ENCODE measurements at regions not wholly inside any gene's neighbourhood (a gene's known extent, or its start where the extent isn't known, plus 50 kb on each side); places are given as distances from the start of the nearest gene placed in this dataset.

GRCh38 chr7:106402898-106403297 lies 118.1 kb upstream of the NAMPT start:
- TF ChIP-seq ZNF274 (IDR thresholded peaks at IDR 0.05; ENCODE audit: low read depth, low read length) (no peak), EZH2phosphoT487 (IDR thresholded peaks at IDR 0.05; ENCODE audit: borderline replicate concordance) (no peak), EZH2 (IDR thresholded peaks at IDR 0.05) (no peak), POLR2AphosphoS5 (IDR thresholded peaks at IDR 0.05; ENCODE audit: low read depth, low read length) (no peak), POLR2A (IDR thresholded peaks at IDR 0.05; ENCODE audit: borderline replicate concordance, extremely low read depth, insufficient read depth, insufficient read length) (no peak), ZFX (IDR thresholded peaks at IDR 0.05) (no peak), SRF (IDR thresholded peaks at IDR 0.05; ENCODE audit: low read depth) (no peak), REST (IDR thresholded peaks at IDR 0.05; ENCODE audit: low read depth) (no peak), FOSL1 (IDR thresholded peaks at IDR 0.05; ENCODE audit: low read depth) (no peak), CEBPB (IDR thresholded peaks at IDR 0.05; ENCODE audit: low read depth) (no peak), CTCF (IDR thresholded peaks at IDR 0.05 in 2 of 3, conservative IDR thresholded peaks at IDR 0.05 in 1 of 3; ENCODE audit: borderline replicate concordance in 1 of 3, insufficient read depth in 1 of 3, low read depth in 2 of 3, low read length in 2 of 3) (no peak), MAX (IDR thresholded peaks at IDR 0.05) (no peak), CBX3 (IDR thresholded peaks at IDR 0.05; ENCODE audit: low read depth) (no peak), SP1 (IDR thresholded peaks at IDR 0.05; ENCODE audit: low read depth) (no peak), ZBTB33 (IDR thresholded peaks at IDR 0.05; ENCODE audit: extremely low read depth, insufficient replicate concordance, low read length) (no peak)
- no peaks in the 10 kb centered on the region for H3K79me2 ChIP-seq (ENCODE audit: insufficient read depth, low read length)
- no peaks in the 10 kb centered on the region for H3K27me3 ChIP-seq (ENCODE audit: insufficient read depth, low read length)
- H2AFZ ChIP-seq (ENCODE audit: low read depth, low read length, poor library complexity, severe bottlenecking) = no peak overlapping the region
- intact Hi-C loops (cut with micrococcal nuclease) = no loop called here
- ChIA-PET CTCF (no interaction called here), RAD21 (ENCODE audit: low non-redundant PET in 1 of 2, low total read pairs in 2 of 2, uncharacterized antibody in 2 of 2, unreplicated experiment in 2 of 2) (no interaction called here), POLR2A (no interaction called here)
- ATAC-seq (no peak), DNase-seq (ENCODE audit: low read depth, low spot score) (no peak)
- no peaks in the 10 kb centered on the region for H3K9me2 ChIP-seq (ENCODE audit: insufficient read depth)
- H3K4me3 ChIP-seq (replicated peaks in 1 of 2; ENCODE audit: low read depth in 1 of 2, low read length in 2 of 2) = no peak overlapping the region
- no peak overlapping the region for H3K4me2 ChIP-seq (ENCODE audit: low read length)
- H3K9ac ChIP-seq (ENCODE audit: low read length) = no peak overlapping the region
- BruUV-seq (replicated peaks) = no TSS peak
- H3K36me3 ChIP-seq (ENCODE audit: control insufficient read depth in 1 of 2, insufficient read depth in 2 of 2, low read length in 2 of 2) = no peaks in the 10 kb centered on the region
- H3K9me3 ChIP-seq (ENCODE audit: control insufficient read depth in 1 of 2, insufficient read depth in 1 of 2, low read depth in 1 of 2, low read length in 2 of 2) = peaks cover 0 to 6% of the 10 kb centered on the region in 2 experiments; a peak in 1 of 4 replicates
- no peaks in the 10 kb centered on the region for H3K4me1 ChIP-seq (ENCODE audit: control insufficient read depth in 1 of 2, insufficient read depth in 2 of 2, low read length in 2 of 2)
- no peak overlapping the region for H3K27ac ChIP-seq (ENCODE audit: low read depth, low read length)
- H4K20me1 ChIP-seq (ENCODE audit: insufficient read depth) = no peaks in the 10 kb centered on the region

Measured in HCT116 (cell line).